ENCODE measurements at regions not wholly inside any gene's neighbourhood (a gene's known extent, or its start where the extent isn't known, plus 50 kb on each side); places are given as distances from the start of the nearest gene placed in this dataset.

- TF ChIP-seq CTCF (IDR thresholded peaks at IDR 0.05 in 2 of 3, conservative IDR thresholded peaks at IDR 0.05 in 1 of 3; ENCODE audit: control insufficient read depth in 2 of 3, extremely low read depth in 1 of 3, insufficient read depth in 1 of 3, low read depth in 3 of 3, low read length in 3 of 3) (peak; percentile 52 to 64 (median 56); a peak in 5 of 6 replicates), SMC3 (IDR thresholded peaks at IDR 0.05; ENCODE audit: borderline replicate concordance, low read length) (peak; percentile 61), CHD2 (IDR thresholded peaks at IDR 0.05; ENCODE audit: borderline replicate concordance, low read depth, low read length) (no peak), TAF1 (IDR thresholded peaks at IDR 0.05; ENCODE audit: borderline replicate concordance, low read depth, low read length) (no peak), DPF2 (IDR thresholded peaks at IDR 0.05) (no peak), IKZF1 (conservative IDR thresholded peaks at IDR 0.05) (0 out of 2 replicates have a peak, but pooled peaks have one; percentile 20), HDAC6 (IDR thresholded peaks at IDR 0.05; ENCODE audit: unreplicated experiment) (no peak), SREBF1 (IDR thresholded peaks at IDR 0.05; ENCODE audit: low read length) (no peak), WRNIP1 (IDR thresholded peaks at IDR 0.05; ENCODE audit: borderline replicate concordance, low read depth, low read length) (no peak)
These were observed 155.2 kb downstream of the SMIM20 start (continued) for GRCh38 chr4:26069218-26069617.

GRCh38 chr4:26071688-26072087 is 157.7 kb downstream of the SMIM20 start:
- ChIA-PET SMC1A (ENCODE audit: uncharacterized antibody, unreplicated experiment) (interaction anchor here (0.6 to 1.3 kb wide), 2 partner anchors 88 to 258 kb away, joined by 3 read pairs; no protein-coding TSS in a partner anchor), POLR2A (no interaction called here), RAD21 (ENCODE audit: unreplicated experiment) (interaction anchor here (2.0 kb wide), 1 partner anchor 253 kb away, joined by 12 read pairs; no protein-coding TSS in a partner anchor), CTCF (interaction anchor here (0.7 to 1.7 kb wide), 3 partner anchors 9 to 219 kb away, joined by 3 to 8 read pairs (median 5); no protein-coding TSS in a partner anchor)
- FAIRE-seq = no peak
- Histone ChIP-seq H3K9ac (ENCODE audit: control insufficient read depth, insufficient read depth, low read length) (no peak overlapping the region), H3K27ac (ENCODE audit: control insufficient read depth, insufficient read depth) (no peak overlapping the region), H3K27me3 (replicated peaks in 1 of 2; ENCODE audit: control insufficient read depth in 2 of 2, insufficient read depth in 2 of 2, low read length in 1 of 2) (no peaks in the 10 kb centered on the region), H3K4me2 (ENCODE audit: control insufficient read depth, insufficient read depth) (no peak overlapping the region), H2AFZ (ENCODE audit: control insufficient read depth, low read depth, low read length) (no peak overlapping the region), H3K36me3 (ENCODE audit: control insufficient read depth in 2 of 2, insufficient read depth in 2 of 2, low read length in 1 of 2) (no peaks in the 10 kb centered on the region), H4K20me1 (ENCODE audit: control insufficient read depth, insufficient read depth) (no peaks in the 10 kb centered on the region), H3K9me3 (replicated peaks; ENCODE audit: control insufficient read depth, insufficient read depth, low read length) (peaks cover 1% of the 10 kb centered on the region; the same call in 2 of the 3 replicates), H3K4me1 (ENCODE audit: control insufficient read depth, insufficient read depth, low read length) (peaks cover 28% of the 10 kb centered on the region), H3K4me3 (no peak overlapping the region), H3K79me2 (ENCODE audit: control insufficient read depth, insufficient read depth, low read length) (no peaks in the 10 kb centered on the region)
- intact Hi-C loops (cut with micrococcal nuclease; ENCODE audit: unreplicated experiment) (no loop called here), in situ Hi-C loops (cut with MboI) (loop anchor here (5.0 kb wide), 2 partner anchors 251 to 336 kb away; partner anchors contain the start of gene RBPJ)
- 84% methylated on average over 3 of the region's 3 CpGs for WGBS (ENCODE audit: insufficient coverage, insufficient replicate concordance, low lambda C conversion rate, missing lambda C conversion rate)
- DNase-seq (ENCODE audit: low read depth, low spot score) = no peak
- TF ChIP-seq HSF1 (IDR thresholded peaks at IDR 0.05; ENCODE audit: low read depth, low read length) = no peak
- no peak for TF ChIP-seq WRNIP1 (IDR thresholded peaks at IDR 0.05; ENCODE audit: borderline replicate concordance, low read depth, low read length)
- TF ChIP-seq IKZF1 (conservative IDR thresholded peaks at IDR 0.05) = no peak
- no peak for TF ChIP-seq SMARCA5 (IDR thresholded peaks at IDR 0.05)
- TF ChIP-seq KLF5 (IDR thresholded peaks at IDR 0.05; ENCODE audit: partially characterized antibody) = no peak
- TF ChIP-seq NR2C1 (IDR thresholded peaks at IDR 0.05) = no peak
- TF ChIP-seq NFIC (IDR thresholded peaks at IDR 0.05; ENCODE audit: low read depth, low read length) = no peak
- no peak; the same call in 1 of the 2 replicates for TF ChIP-seq SPI1 (IDR thresholded peaks at IDR 0.05; ENCODE audit: borderline replicate concordance, insufficient read depth, low read depth, low read length)
- no peak for TF ChIP-seq REST (IDR thresholded peaks at IDR 0.05; ENCODE audit: low read depth, low read length)
- no peak for ATAC-seq
- no TSS peak for BruUV-seq (replicated peaks)
